Right atrium auricular region (tissue), 2 donors: ENCODE measurements at regions not wholly inside any gene's neighbourhood (a gene's known extent, or its start where the extent isn't known, plus 50 kb on each side); places are given as distances from the start of the nearest gene placed in this dataset.
"Not testable (repeated sequence)": the region's sequence is repeated elsewhere in the genome, so short reads cannot be mapped to it uniquely, and the experiment has no call there.

Source experiments
- DNase-seq: peaks from one replicate; pipeline ENCODE4 v3.0.0-alpha.2; 2019; ENCODE audit warnings: low spot score
- H3K27ac ChIP-seq, 2 donors: fragments of 200-600 bp; sonication (generic); 1 replicate in 1 of 2; 2 replicates in 1 of 2; pipeline ENCODE4 v1.5.1; 2016 to 2019
- H3K27me3 ChIP-seq, 2 donors: fragments of 200-600 bp; sonication (generic); one replicate each; pipeline versions ENCODE4 v1.5.1 to v1.6.0; 2017 to 2019
- H3K36me3 ChIP-seq: fragments of 200-600 bp; sonication (generic); one replicate; pipeline ENCODE4 v1.5.1; 2016
- H3K4me1 ChIP-seq, 2 donors: fragments of 200-600 bp; sonication (generic); one replicate each; pipeline versions ENCODE4 v1.5.1 to v1.6.0; 2017 to 2019
- H3K4me3 ChIP-seq, 2 donors: fragments of 200-600 bp; sonication (generic); 1 replicate in 1 of 2; 2 replicates in 1 of 2; pipeline ENCODE4 v1.5.1; 2017 to 2019; ENCODE audit warnings: mild to moderate bottlenecking in 1 of 2, moderate library complexity in 1 of 2
- H3K9me3 ChIP-seq, 2 donors: fragments of 200-600 bp; sonication (generic); one replicate each; pipeline ENCODE4 v1.5.1; 2019
- CTCF ChIP-seq, 2 donors: fragments of 200-600 bp; sonication (generic); IDR thresholded peaks; one replicate each; pipeline ENCODE4 v1.5.1; 2019; ENCODE audit warnings: antibody characterized with exemption in 2 of 2

- Histone ChIP-seq H3K36me3 (no peaks in the 10 kb centered on the region), H3K9me3 (no peaks in the 10 kb centered on the region), H3K4me3 (no peak overlapping the region), H3K27ac (no peak overlapping the region), H3K27me3 (no peaks in the 10 kb centered on the region), H3K4me1 (no peaks in the 10 kb centered on the region)
- no peak for TF ChIP-seq CTCF (IDR thresholded peaks at IDR 0.05)
- no peak for DNase-seq
Observed at GRCh38 chr3:161694682-161695564, 198.3 kb downstream of the OTOL1 start.

- no peaks in the 10 kb centered on the region for H3K9me3 ChIP-seq
- DNase-seq, result no peak
Observed at GRCh38 chr3:161695811-161696210, 199.2 kb downstream of the OTOL1 start.

GRCh38 chr3:161700998-161701397 is 204.4 kb downstream of the OTOL1 start:
- no peak for DNase-seq
- Histone ChIP-seq H3K9me3 (no peaks in the 10 kb centered on the region), H3K36me3 (no peaks in the 10 kb centered on the region), H3K27ac (no peak overlapping the region), H3K4me1 (no peaks in the 10 kb centered on the region), H3K27me3 (no peaks in the 10 kb centered on the region), H3K4me3 (no peak overlapping the region)
- no peak for TF ChIP-seq CTCF (IDR thresholded peaks at IDR 0.05)

More at GRCh38 chr3:161695811-161696210, 199.2 kb downstream of the OTOL1 start:
- Histone ChIP-seq H3K4me1 (no peaks in the 10 kb centered on the region), H3K27me3 (no peaks in the 10 kb centered on the region), H3K27ac (no peak overlapping the region), H3K36me3 (no peaks in the 10 kb centered on the region), H3K4me3 (no peak overlapping the region)
- TF ChIP-seq CTCF (IDR thresholded peaks at IDR 0.05), result no peak

GRCh38 chr3:161707253-161707652 is 210.6 kb downstream of the OTOL1 start:
- H3K4me3 ChIP-seq, H3K9me3 ChIP-seq, H3K27me3 ChIP-seq, H3K27ac ChIP-seq, H3K4me1 ChIP-seq, DNase-seq, H3K36me3 ChIP-seq: not testable (repeated sequence)

GRCh38 chr3:161713731-161714130 is 217.1 kb downstream of the OTOL1 start:
- Histone ChIP-seq H3K27ac (no peak overlapping the region), H3K9me3 (no peaks in the 10 kb centered on the region), H3K36me3 (no peaks in the 10 kb centered on the region), H3K4me3 (no peak overlapping the region), H3K27me3 (no peaks in the 10 kb centered on the region), H3K4me1 (no peaks in the 10 kb centered on the region)
- DNase-seq, result no peak
- TF ChIP-seq CTCF (IDR thresholded peaks at IDR 0.05), result no peak

GRCh38 chr3:161731968-161732367 is 235.4 kb downstream of the OTOL1 start:
- H3K27me3 ChIP-seq, result no peaks in the 10 kb centered on the region
- H3K36me3 ChIP-seq, result no peaks in the 10 kb centered on the region
- DNase-seq, result no peak
- no peak for TF ChIP-seq CTCF (IDR thresholded peaks at IDR 0.05)
- no peak overlapping the region for H3K4me3 ChIP-seq
- H3K4me1 ChIP-seq, result no peaks in the 10 kb centered on the region
- H3K27ac ChIP-seq, result no peak overlapping the region
- H3K9me3 ChIP-seq, result no peaks in the 10 kb centered on the region
